Nephron progenitor cell (in vitro differentiated cells): ENCODE measurements at regions not wholly inside any gene's neighbourhood (a gene's known extent, or its start where the extent isn't known, plus 50 kb on each side); places are given as distances from the start of the nearest gene placed in this dataset.

ENCODE experiments used
- DNase-seq: peaks from one replicate; pipeline ENCODE4 v3.0.0; 2021
- H3K27ac Mint-ChIP-seq: 2 replicates; pipeline ENCODE4 v1.8.0; 2021; ENCODE audit warnings: mild to moderate bottlenecking, moderate library complexity, mixed read lengths
- H3K27me3 Mint-ChIP-seq: 2 replicates; pipeline ENCODE4 v1.8.0; 2021; ENCODE audit warnings: mild to moderate bottlenecking, low read depth, mixed read lengths; ENCODE audit not compliant: poor library complexity
- H3K36me3 Mint-ChIP-seq: 2 replicates; pipeline ENCODE4 v1.8.0; 2021; ENCODE audit warnings: low read depth, mixed read lengths
- H3K4me1 Mint-ChIP-seq: 2 replicates; pipeline ENCODE4 v1.8.0; 2021; ENCODE audit warnings: mixed read lengths
- H3K4me3 Mint-ChIP-seq: 2 replicates; pipeline ENCODE4 v1.8.0; 2021; ENCODE audit warnings: mild to moderate bottlenecking, moderate library complexity, mixed read lengths
- H3K9me3 Mint-ChIP-seq: 2 replicates; pipeline ENCODE4 v1.8.0; 2021; ENCODE audit warnings: mild to moderate bottlenecking, moderate library complexity, mixed read lengths
- TF ChIP-seq, protein P1 (sequence below): fragments of 200-600 bp; sonication (generic); IDR thresholded peaks from 2 replicates; pipeline ENCODE4 v1.5.0; 2021; ENCODE audit warnings: antibody characterized with exemption

DNA sequence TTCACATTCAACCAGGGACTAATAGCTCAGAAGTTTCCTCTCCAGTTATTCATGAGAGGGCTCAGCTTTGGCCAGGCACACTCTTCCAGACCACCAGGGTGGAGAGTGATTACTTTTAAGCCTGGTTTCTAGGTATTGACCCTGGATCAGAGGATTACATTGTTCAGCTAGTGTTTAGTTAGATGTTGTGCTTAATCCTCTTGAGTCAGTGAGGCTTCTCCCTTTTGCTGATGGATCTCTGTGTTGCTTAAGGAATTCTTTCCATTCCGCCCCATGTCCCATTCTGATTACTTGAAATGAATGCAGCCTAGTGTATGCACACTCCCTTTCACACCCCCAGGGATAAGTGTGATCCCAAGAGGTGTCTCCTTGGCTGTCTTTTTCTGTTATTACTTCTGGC, 271.7 kb upstream of the ANO5 start:
- no peaks in the 10 kb centered on the region for H3K27me3 Mint-ChIP-seq
- no peak overlapping the region for H3K27ac Mint-ChIP-seq
- no peaks in the 10 kb centered on the region for H3K9me3 Mint-ChIP-seq
- H3K36me3 Mint-ChIP-seq = no peaks in the 10 kb centered on the region
- DNase-seq = no peak
- TF ChIP-seq, protein P1, sequence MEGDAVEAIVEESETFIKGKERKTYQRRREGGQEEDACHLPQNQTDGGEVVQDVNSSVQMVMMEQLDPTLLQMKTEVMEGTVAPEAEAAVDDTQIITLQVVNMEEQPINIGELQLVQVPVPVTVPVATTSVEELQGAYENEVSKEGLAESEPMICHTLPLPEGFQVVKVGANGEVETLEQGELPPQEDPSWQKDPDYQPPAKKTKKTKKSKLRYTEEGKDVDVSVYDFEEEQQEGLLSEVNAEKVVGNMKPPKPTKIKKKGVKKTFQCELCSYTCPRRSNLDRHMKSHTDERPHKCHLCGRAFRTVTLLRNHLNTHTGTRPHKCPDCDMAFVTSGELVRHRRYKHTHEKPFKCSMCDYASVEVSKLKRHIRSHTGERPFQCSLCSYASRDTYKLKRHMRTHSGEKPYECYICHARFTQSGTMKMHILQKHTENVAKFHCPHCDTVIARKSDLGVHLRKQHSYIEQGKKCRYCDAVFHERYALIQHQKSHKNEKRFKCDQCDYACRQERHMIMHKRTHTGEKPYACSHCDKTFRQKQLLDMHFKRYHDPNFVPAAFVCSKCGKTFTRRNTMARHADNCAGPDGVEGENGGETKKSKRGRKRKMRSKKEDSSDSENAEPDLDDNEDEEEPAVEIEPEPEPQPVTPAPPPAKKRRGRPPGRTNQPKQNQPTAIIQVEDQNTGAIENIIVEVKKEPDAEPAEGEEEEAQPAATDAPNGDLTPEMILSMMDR = no peak
- no peak overlapping the region for H3K4me3 Mint-ChIP-seq
- no peaks in the 10 kb centered on the region for H3K4me1 Mint-ChIP-seq

DNA sequence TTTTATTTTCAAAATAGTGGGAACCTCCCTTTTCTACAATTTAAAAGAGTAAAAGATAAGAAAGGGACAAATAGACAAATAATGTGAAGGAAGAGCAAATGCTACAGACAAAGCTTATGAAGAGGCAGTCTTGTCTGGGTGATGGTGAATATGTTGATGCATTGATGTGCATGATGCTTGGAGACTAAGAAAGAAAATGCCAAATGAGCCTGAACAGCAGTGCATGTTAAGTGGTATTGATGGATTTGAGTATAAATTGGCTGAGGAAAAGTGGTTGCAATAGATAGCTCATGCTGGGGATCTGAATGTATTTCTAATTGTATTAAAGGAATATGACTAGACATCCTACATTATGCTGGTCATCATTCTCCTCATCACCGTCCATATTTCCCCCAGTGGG, 268.6 kb upstream of the ANO5 start:
- TF ChIP-seq, protein P1 = no peak
- Mint-ChIP-seq H3K4me3 (no peak overlapping the region), H3K27me3 (no peaks in the 10 kb centered on the region), H3K9me3 (no peaks in the 10 kb centered on the region), H3K4me1 (no peaks in the 10 kb centered on the region), H3K27ac (no peak overlapping the region), H3K36me3 (no peaks in the 10 kb centered on the region)
- no peak for DNase-seq

DNA sequence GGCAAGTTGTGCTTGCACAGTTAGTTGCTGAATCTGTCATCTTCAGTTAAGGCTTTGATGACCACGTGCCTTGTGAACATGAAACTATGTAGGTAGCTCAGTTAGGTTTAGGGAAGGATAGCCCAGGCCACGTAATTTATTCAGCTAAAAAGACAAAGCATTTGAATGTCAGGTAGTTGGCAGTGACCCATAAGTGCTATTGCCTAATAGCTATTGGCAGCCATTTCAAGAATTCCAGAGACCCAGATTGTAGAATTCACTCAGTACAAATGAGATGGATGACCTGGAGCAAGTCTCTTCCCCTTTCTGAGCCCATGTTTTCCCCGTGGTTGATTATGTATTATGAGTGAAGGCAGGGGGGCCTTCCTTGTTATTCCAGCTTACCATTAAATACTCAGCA, 265.3 kb upstream of the ANO5 start:
- H3K36me3 Mint-ChIP-seq = no peaks in the 10 kb centered on the region
- no peaks in the 10 kb centered on the region for H3K27me3 Mint-ChIP-seq
- DNase-seq = no peak
- H3K4me3 Mint-ChIP-seq = no peak overlapping the region
- peaks cover 8% of the 10 kb centered on the region for H3K4me1 Mint-ChIP-seq
- H3K27ac Mint-ChIP-seq = no peak overlapping the region
- H3K9me3 Mint-ChIP-seq = no peaks in the 10 kb centered on the region
- TF ChIP-seq, protein P1 = no peak

DNA sequence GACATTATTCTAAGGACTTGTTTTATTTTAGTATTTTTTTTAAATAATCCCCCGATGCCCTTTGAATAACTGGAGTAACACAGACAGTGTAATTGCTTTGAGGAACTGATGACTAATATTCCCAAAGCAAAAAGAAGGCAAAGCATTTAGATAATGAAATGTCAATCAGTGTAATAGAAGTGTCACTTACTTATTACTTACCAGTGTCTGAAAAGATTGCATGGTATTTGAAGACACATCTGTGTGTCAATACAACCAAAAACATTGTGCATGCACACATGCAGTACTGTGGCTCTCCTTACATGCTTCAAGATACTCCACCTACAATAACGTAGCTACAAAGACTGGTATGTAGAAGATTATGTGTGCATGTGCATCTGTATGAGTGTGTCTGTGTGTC, 264.0 kb upstream of the ANO5 start:
- Mint-ChIP-seq H3K9me3 (no peaks in the 10 kb centered on the region), H3K36me3 (no peaks in the 10 kb centered on the region), H3K27me3 (no peaks in the 10 kb centered on the region), H3K27ac (no peak overlapping the region), H3K4me1 (peaks cover 8% of the 10 kb centered on the region), H3K4me3 (no peak overlapping the region)
- TF ChIP-seq, protein P1 = no peak
- DNase-seq = no peak

DNA sequence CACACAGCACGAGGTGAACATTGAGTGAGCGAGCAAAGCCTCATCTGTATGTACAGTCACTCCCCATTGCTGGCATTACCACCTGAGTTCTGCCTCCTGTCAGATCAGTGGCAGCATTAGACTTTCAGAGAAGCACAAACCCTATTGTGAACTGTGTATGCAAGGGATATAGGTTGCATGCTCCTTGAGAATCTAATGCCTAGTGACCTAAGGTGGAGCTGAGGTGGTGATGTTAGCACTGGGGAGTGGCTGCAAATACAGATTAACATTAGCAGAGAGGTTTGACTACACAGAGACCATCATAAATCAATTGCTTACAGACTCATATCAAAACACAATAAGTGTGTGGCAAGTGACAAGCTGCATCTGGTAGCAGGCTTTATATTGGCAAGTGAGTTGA, 262.5 kb upstream of the ANO5 start:
- Mint-ChIP-seq H3K9me3 (no peaks in the 10 kb centered on the region), H3K4me1 (peaks cover 8% of the 10 kb centered on the region), H3K27me3 (no peaks in the 10 kb centered on the region), H3K4me3 (no peak overlapping the region), H3K27ac (no peak overlapping the region), H3K36me3 (no peaks in the 10 kb centered on the region)
- TF ChIP-seq, protein P1 = no peak
- no peak for DNase-seq

DNA sequence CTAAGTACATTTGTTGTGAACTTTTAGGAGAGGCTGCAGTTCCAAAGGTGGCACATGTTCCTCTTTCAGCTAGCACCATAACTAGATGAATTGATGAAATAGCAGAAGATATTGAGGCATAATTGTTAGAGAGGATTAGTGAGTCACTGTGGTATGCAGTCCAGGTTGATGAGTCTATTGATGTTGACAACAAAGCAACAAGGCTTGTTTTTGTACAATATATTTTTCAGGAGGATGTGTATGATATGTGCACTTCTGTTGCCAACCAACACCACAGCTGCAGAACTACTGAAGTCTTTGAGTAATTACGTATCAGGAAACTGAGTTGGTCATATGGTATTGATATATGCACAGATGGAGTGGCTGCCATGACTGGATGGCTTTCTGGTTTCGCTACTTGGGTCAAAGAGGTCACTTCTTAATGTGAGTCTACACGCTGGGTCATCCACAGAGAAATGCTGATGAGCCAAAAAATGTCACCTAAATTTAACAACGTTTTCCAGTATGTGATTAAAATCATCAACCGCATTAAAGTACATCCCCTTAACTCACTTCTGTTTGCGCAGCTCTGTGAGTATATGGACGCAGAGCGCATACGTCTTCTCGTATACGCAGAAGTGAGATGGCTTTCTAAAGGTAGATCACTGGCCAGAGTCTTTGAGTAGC, 261.3 kb upstream of the ANO5 start:
- H3K36me3 Mint-ChIP-seq = no peaks in the 10 kb centered on the region
- H3K9me3 Mint-ChIP-seq = no peaks in the 10 kb centered on the region
- H3K27me3 Mint-ChIP-seq = no peaks in the 10 kb centered on the region
- H3K27ac Mint-ChIP-seq = no peak overlapping the region
- TF ChIP-seq, protein P1 = no peak
- DNase-seq = no peak
- peaks cover 8% of the 10 kb centered on the region for H3K4me1 Mint-ChIP-seq
- no peak overlapping the region for H3K4me3 Mint-ChIP-seq
